HG02884 (cell line): ENCODE measurements at regions not wholly inside any gene's neighbourhood (a gene's known extent, or its start where the extent isn't known, plus 50 kb on each side); places are given as distances from the start of the nearest gene placed in this dataset.

Experiments used
- ATAC-seq: cut with Tn5 transposase; IDR thresholded peaks from one replicate; pipeline ENCODE4 v1.9.1; 2021; ENCODE audit warnings: mild to moderate bottlenecking, moderate library complexity; ENCODE audit not compliant: unreplicated experiment

DNA sequence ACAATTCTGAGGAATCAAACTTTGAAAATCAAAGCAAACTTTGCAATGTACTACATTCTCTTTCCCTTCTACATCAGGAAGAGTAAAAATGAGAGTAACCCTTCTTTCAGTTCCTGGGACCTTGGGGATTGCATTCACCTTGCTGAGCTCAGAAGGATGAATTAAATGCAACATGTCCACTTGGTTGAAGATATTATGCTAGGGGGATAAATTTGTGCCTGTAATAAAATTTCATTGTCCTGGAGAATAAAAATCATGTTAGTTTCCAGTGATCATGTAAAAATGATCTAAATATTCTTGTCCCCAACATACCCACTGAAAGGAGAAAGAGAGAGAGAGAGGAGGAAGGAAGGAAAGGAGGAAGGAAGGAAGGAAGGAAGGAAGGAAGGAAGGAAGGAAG lies 587.1 kb upstream of the NEGR1 start:
- no peak for ATAC-seq

GRCh38 chr1:72851597-72851996 lies 569.3 kb upstream of the NEGR1 start:
- ATAC-seq = no peak

GRCh38 chr1:72848997-72849396 lies 566.7 kb upstream of the NEGR1 start:
- no peak for ATAC-seq

- ATAC-seq = no peak
Measured at GRCh38 chr1:72847651-72848050, 565.3 kb upstream of the NEGR1 start.

GRCh38 chr1:72846476-72847278 lies 564.3 kb upstream of the NEGR1 start:
- no peak for ATAC-seq

DNA sequence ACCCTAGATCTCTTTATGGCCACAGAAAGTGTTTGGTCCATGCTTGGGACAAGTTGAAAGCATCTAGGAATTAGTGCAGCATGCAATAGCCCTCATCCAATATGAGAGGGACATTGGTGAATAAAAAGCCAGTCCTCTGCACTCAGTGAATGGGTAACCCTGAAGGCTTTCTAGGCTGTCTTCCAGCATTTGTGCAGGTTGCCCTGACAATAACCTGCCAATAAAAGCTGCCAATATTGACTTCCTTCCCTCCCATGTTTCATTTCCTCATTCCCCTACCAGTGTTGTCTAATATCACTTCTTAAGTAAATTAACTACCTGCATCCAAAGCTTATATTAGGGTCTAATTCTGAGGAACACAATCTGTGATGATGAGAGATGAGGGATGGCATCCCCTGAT lies 563.6 kb upstream of the NEGR1 start:
- no peak for ATAC-seq

GRCh38 chr1:72845381-72845780 lies 563.0 kb upstream of the NEGR1 start:
- ATAC-seq = no peak

DNA sequence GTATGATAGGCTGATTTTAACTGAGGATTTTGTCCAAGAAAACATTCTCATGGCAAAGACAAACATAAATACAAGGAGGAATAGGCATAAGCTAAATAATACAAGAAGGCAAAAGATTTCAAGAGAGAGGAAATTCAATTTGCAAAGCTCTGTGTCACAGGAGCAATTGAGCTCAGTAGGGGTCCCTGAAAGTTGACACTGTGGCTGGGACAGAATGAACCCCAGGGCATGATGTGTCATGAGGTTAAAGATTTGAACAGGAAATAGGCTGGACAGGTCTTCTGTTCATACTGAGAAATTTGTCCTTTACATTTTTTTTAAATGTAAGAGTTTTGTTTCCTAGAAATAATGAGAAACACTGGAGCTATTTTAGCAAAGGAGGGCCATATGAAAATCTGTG lies 555.4 kb upstream of the NEGR1 start:
- no peak for ATAC-seq

DNA sequence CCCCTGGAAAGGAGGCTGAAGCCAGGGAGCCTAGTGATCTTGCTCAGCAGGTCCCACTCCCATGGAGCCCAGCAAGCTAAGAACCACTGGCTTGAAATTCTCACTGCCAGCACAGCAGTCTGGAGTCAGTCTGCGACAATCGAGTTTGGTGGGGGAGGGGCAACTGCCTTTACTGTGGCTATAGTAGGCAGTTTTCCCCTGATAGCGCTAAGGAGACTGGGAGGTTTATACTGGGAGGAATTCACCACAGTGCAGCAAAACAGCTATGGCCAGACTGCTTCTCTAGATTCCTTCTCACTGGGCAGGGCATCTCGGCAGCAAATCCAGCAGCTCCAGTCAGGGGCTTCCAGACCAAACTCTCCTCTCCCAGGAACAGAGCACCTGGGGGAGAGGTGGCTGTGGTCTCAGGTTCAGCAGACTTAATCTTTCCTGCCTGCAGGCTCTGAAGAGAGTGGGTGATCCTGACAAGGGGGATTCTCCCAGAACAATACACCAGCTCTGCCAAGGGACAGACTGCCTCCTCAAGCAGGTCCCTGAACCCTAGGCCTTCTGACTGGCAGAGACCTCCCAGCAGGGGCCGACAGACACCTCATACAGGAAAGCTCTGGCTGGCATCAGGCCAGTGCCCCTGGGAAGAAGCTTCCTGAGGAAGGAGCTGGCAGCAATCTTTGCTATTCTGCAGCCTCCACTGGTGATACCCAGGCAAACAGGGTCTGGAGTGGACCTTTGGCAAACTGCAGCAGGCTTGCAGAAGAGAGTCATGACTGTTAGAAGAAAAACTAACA lies 548.5 kb upstream of the NEGR1 start:
- no peak for ATAC-seq

DNA sequence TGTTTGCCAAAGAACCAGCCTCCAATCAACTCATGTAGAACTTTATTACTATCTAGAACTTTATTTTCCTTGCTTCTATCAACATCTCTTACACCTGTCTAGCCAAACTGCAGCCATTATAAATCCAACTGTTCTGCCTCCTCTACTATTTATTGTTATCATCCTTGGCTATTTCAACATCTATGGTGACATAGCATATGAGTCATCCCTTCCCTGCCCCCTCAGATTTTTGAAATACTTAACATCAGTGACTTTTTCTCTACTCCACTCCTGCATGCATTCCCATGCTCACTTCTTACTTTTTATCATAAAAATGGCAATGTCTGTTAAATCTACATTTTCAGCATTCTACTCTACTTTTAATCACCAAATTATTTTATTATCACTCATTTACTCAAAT lies 544.9 kb upstream of the NEGR1 start:
- ATAC-seq = no peak

DNA sequence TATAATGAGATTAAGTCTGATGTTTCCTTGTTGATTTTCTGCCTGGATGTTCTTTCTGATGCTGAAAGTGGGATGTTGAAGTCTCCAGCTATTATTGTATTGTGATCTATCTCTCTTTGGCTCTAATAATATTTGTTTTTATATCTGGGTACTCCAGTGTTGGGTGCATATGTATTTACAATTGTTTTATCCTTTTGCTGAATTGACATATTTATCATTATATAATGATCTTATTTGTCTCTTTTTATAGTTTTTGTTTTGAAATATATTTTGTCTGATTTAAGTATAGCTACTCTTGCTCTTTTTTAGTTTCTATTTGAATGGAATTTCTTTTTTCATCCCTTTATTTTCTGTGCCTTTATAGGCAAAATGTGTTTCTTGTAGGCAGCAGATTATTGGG lies 522.2 kb upstream of the NEGR1 start:
- ATAC-seq = no peak

- ATAC-seq = no peak
Measured at GRCh38 chr1:72781038-72781437, 498.7 kb upstream of the NEGR1 start.

- no peak for ATAC-seq
Measured at GRCh38 chr1:72780212-72780611, 497.9 kb upstream of the NEGR1 start.

GRCh38 chr1:72777918-72778317 lies 495.6 kb upstream of the NEGR1 start:
- ATAC-seq = no peak

GRCh38 chr1:72763481-72763880 lies 481.1 kb upstream of the NEGR1 start:
- no peak for ATAC-seq

DNA sequence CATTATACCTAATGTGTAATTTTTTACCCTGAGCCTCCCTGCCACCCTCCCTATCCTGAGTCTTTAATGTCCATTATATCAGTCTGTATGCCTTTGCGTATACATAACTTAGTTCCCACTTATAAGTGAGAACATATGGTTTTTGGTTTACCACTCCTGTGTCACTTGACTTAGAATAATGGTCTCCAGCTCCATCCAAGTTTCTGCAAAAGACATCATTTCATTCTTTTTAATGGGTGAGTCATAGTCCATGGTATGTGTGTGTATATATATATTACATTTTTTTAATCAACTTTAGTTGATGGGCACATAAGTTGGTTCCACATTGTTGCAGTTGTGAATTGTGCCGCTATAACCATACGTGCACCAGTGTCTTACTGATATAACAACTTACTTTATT lies 477.1 kb upstream of the NEGR1 start:
- ATAC-seq = no peak

DNA sequence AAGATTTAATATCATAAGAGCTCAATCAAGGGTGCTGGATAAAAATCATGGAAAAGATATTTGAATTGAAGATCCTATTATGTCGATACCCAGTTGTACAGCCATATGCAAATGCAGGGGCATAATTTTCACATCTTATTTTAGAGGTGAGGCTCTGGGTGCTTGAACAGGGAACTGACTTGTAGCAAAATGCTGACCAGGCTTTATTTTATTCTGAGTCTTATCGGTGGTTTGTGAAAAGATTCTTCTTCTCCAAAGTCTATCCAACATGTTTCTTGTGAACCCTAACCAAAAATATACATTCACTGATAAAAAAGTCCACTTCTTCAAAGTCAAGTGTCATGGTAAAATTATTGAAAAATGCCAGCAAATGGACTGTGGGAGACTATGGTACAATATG lies 475.5 kb upstream of the NEGR1 start:
- ATAC-seq = no peak

DNA sequence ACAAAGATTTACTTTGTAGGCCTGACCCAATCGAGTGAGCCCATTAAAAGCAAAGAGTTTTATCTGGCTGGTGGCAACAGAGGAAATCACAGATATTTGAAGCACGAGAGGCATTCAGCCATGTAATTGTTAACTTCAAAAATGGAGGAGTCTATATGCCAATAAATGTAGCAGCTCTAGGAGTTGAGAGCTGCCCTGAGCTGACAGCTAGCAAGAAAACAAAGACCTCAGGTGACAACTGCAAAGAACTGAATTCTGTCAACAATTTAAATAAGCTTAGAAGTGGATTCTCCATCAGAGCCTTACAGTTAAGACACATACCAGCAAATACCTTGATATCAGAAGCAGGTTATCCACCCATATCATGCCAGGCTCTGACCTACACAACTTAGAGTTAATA lies 463.1 kb upstream of the NEGR1 start:
- no peak for ATAC-seq

DNA sequence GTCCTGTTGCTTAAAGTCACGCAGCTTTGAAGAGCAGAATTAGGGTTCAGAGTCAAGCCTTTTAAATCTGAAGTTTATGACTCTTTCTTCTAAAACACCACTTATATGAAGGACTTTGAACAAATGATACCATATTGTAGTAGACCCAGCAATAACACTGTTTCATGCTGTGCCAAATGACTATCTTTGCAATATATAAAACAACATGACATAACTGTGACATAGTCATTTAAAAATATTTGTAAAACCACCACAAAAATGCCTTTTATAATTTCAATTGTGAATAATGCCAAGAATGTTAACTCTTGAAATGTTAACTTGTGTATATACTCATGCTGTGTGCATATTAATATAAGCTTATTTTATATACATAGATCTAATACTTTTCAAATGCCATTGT lies 452.1 kb upstream of the NEGR1 start:
- ATAC-seq = no peak

- ATAC-seq = no peak
Measured at GRCh38 chr1:72724951-72725861, 442.9 kb upstream of the NEGR1 start.

- ATAC-seq = no peak
Measured at GRCh38 chr1:72705921-72706320, 423.6 kb upstream of the NEGR1 start.
